GM23338 (cell line): ENCODE measurements at regions not wholly inside any gene's neighbourhood (a gene's known extent, or its start where the extent isn't known, plus 50 kb on each side); places are given as distances from the start of the nearest gene placed in this dataset.

Experiments used
- ATAC-seq: fragments of 200-7000 bp; cut with Tn5 transposase; 3 replicates; pipeline ENCODE4 v1.9.1; 2020
- DNase-seq: peaks from one replicate; pipeline ENCODE4 v3.0.0-alpha.2; 2015; ENCODE audit warnings: low spot score
- H2AFZ ChIP-seq: fragments of 200-600 bp; sonication (generic); 2 replicates; pipeline ENCODE4 v1.8.0; 2016; ENCODE audit warnings: antibody characterized with exemption, mild to moderate bottlenecking, moderate library complexity
- H3F3A ChIP-seq: fragments of 200-600 bp; sonication (generic); replicated peaks from 2 replicates; pipeline ENCODE4 v1.8.0; 2017; ENCODE audit warnings: antibody characterized with exemption, mixed run types, low read depth
- H3K27ac ChIP-seq: fragments of 200-600 bp; sonication (generic); 2 replicates; pipeline ENCODE4 v1.6.1; 2016; ENCODE audit warnings: low read depth
- H3K27me3 ChIP-seq: fragments of 200-600 bp; sonication (generic); 2 replicates; pipeline ENCODE4 v1.8.0; 2016; ENCODE audit warnings: mild to moderate bottlenecking, mixed run types, moderate library complexity; ENCODE audit not compliant: insufficient read depth
- H3K36me3 ChIP-seq: fragments of 200-600 bp; sonication (generic); 2 replicates; pipeline ENCODE4 v1.8.0; 2016; ENCODE audit warnings: mild to moderate bottlenecking; ENCODE audit not compliant: insufficient read depth
- H3K4me1 ChIP-seq: fragments of 200-600 bp; sonication (generic); 2 replicates; pipeline ENCODE4 v1.8.0; 2016; ENCODE audit warnings: mild to moderate bottlenecking, moderate library complexity; ENCODE audit not compliant: insufficient read depth
- H3K4me2 ChIP-seq: fragments of 200-600 bp; sonication (generic); 2 replicates; pipeline ENCODE4 v1.7.1; 2017; ENCODE audit warnings: mixed run types
- H3K4me3 ChIP-seq: fragments of 200-600 bp; sonication (generic); 2 replicates; pipeline ENCODE4 v1.6.1; 2016; ENCODE audit warnings: mixed run types
- H3K79me2 ChIP-seq: fragments of 200-600 bp; sonication (generic); replicated peaks from 2 replicates; pipeline ENCODE4 v1.8.0; 2017; ENCODE audit warnings: mild to moderate bottlenecking; ENCODE audit not compliant: insufficient read depth
- H3K9me2 ChIP-seq: fragments of 200-600 bp; sonication (generic); 2 replicates; pipeline ENCODE4 v1.8.0; 2017; ENCODE audit not compliant: insufficient read depth
- H4K20me1 ChIP-seq: fragments of 200-600 bp; sonication (generic); replicated peaks from 2 replicates; pipeline ENCODE4 v1.8.0; 2017; ENCODE audit warnings: mild to moderate bottlenecking; ENCODE audit not compliant: insufficient read depth
- H3K27ac Mint-ChIP-seq: 2 replicates; pipeline ENCODE4 v1.8.0; 2020; ENCODE audit warnings: inconsistent platforms, mild to moderate bottlenecking, moderate library complexity, mixed read lengths
- H3K27me3 Mint-ChIP-seq: 3 replicates; pipeline ENCODE4 v1.8.0; 2022; ENCODE audit warnings: low read depth, mild to moderate bottlenecking, moderate library complexity, mixed read lengths, inconsistent platforms; ENCODE audit not compliant: insufficient read depth, poor library complexity
- H3K36me3 Mint-ChIP-seq: 3 replicates; pipeline ENCODE4 v1.8.0; 2021; ENCODE audit warnings: low read depth, mild to moderate bottlenecking, inconsistent platforms, moderate library complexity, mixed read lengths
- H3K4me1 Mint-ChIP-seq: 3 replicates; pipeline ENCODE4 v1.8.0; 2020; ENCODE audit warnings: mild to moderate bottlenecking, inconsistent platforms, mixed read lengths
- H3K4me3 Mint-ChIP-seq: 3 replicates; pipeline ENCODE4 v1.8.0; 2021; ENCODE audit warnings: moderate library complexity, mild to moderate bottlenecking, inconsistent platforms, mixed read lengths
- H3K9me3 Mint-ChIP-seq: 3 replicates; pipeline ENCODE4 v1.8.0; 2020; ENCODE audit warnings: moderate library complexity, mild to moderate bottlenecking, inconsistent platforms, mixed read lengths
- EZH2 ChIP-seq: fragments of 200-600 bp; sonication (generic); IDR thresholded peaks from one replicate; pipeline ENCODE4 v1.8.0; 2017; ENCODE audit warnings: antibody characterized with exemption, mild to moderate bottlenecking, low read depth; ENCODE audit not compliant: unreplicated experiment
- EZH2phosphoT487 ChIP-seq: fragments of 200-600 bp; sonication (generic); IDR thresholded peaks from one replicate; pipeline ENCODE4 v1.8.1; 2018; ENCODE audit warnings: antibody characterized with exemption; ENCODE audit not compliant: unreplicated experiment
- JUNB ChIP-seq: IDR thresholded peaks from one replicate; pipeline ENCODE4 v1.6.1; 2016; ENCODE audit warnings: antibody characterized with exemption; ENCODE audit not compliant: unreplicated experiment
- ZNF462 ChIP-seq: fragments of 250-450 bp; sonication (Bioruptor Pico); IDR thresholded peaks from 2 replicates; pipeline ENCODE4 v1.5.0; 2020; ENCODE audit warnings: mild to moderate bottlenecking, moderate library complexity
- TF ChIP-seq, protein P1 (sequence below): IDR thresholded peaks from one replicate; pipeline ENCODE4 v1.6.1; 2018; ENCODE audit warnings: antibody characterized with exemption; ENCODE audit not compliant: unreplicated experiment

DNA sequence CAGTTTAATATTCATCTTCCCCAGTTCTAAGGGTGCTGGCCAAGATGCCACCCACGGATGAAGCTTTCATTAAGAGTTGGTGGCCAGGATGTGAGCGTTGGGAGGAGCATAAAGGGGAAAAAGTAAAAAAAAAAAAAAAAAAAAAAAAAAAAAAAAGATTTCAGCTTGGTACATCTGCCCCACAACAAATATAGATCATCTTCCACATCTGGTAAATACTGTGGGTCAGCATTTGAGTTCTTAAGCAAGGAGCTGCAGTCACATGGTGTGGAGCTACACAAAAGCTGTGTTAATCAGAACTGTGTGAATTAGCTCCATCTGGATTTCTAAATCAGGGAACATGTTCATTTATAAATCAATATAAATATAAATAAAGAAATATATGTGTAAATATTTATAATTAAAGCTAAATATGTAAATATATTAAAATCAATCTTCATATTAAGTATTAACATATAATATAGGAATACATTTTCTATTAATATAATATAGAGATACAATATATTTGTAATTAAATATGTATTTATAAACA lies 262.3 kb downstream of the NUAK1 start (continued):
- TF ChIP-seq ZNF462 (CRISPR knock-in tag) = no peak

DNA sequence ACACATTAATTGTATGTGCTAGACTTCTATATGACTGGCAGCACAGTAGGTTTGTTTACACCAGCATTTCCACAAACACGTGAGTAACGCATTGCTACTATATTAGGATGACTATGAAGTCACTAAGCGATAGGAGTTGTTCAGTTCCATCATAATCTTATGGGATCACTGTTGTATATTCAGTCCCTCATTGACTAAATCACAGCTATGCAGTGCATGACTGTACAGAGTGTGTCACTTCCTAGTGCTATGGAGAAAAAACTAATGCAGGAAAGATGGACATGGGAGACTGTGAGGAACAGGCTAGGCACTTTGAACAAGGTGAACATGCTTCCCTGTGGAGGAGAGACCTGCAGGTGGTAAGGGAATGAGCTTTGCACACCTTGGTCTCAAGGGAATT lies 259.8 kb downstream of the NUAK1 start:
- Mint-ChIP-seq H3K27me3 (no peaks in the 10 kb centered on the region), H3K4me3 (no peak overlapping the region), H3K4me1 (no peaks in the 10 kb centered on the region), H3K36me3 (no peaks in the 10 kb centered on the region), H3K27ac (no peak overlapping the region), H3K9me3 (no peaks in the 10 kb centered on the region)
- DNase-seq (no peak), ATAC-seq (no peak)
- Histone ChIP-seq H3K4me1 (no peaks in the 10 kb centered on the region), H3K4me3 (no peak overlapping the region), H3F3A (no peaks in the 10 kb centered on the region), H2AFZ (no peak overlapping the region), H4K20me1 (no peaks in the 10 kb centered on the region), H3K27ac (no peak overlapping the region), H3K36me3 (no peaks in the 10 kb centered on the region), H3K27me3 (no peaks in the 10 kb centered on the region), H3K4me2 (no peak overlapping the region), H3K79me2 (no peaks in the 10 kb centered on the region), H3K9me2 (peaks cover 6% of the 10 kb centered on the region; the same call in 1 of the 2 replicates)
- TF ChIP-seq ZNF462 (CRISPR knock-in tag) (no peak), EZH2 (no peak), EZH2phosphoT487 (no peak), JUNB (no peak)
- TF ChIP-seq, protein P1, sequence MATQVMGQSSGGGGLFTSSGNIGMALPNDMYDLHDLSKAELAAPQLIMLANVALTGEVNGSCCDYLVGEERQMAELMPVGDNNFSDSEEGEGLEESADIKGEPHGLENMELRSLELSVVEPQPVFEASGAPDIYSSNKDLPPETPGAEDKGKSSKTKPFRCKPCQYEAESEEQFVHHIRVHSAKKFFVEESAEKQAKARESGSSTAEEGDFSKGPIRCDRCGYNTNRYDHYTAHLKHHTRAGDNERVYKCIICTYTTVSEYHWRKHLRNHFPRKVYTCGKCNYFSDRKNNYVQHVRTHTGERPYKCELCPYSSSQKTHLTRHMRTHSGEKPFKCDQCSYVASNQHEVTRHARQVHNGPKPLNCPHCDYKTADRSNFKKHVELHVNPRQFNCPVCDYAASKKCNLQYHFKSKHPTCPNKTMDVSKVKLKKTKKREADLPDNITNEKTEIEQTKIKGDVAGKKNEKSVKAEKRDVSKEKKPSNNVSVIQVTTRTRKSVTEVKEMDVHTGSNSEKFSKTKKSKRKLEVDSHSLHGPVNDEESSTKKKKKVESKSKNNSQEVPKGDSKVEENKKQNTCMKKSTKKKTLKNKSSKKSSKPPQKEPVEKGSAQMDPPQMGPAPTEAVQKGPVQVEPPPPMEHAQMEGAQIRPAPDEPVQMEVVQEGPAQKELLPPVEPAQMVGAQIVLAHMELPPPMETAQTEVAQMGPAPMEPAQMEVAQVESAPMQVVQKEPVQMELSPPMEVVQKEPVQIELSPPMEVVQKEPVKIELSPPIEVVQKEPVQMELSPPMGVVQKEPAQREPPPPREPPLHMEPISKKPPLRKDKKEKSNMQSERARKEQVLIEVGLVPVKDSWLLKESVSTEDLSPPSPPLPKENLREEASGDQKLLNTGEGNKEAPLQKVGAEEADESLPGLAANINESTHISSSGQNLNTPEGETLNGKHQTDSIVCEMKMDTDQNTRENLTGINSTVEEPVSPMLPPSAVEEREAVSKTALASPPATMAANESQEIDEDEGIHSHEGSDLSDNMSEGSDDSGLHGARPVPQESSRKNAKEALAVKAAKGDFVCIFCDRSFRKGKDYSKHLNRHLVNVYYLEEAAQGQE = no peak
